GM23338 (cell line): ENCODE measurements at regions not wholly inside any gene's neighbourhood (a gene's known extent, or its start where the extent isn't known, plus 50 kb on each side); places are given as distances from the start of the nearest gene placed in this dataset.

ENCODE experiments used
- ATAC-seq: fragments of 200-7000 bp; cut with Tn5 transposase; 3 replicates; pipeline ENCODE4 v1.9.1; 2020
- DNase-seq: peaks from one replicate; pipeline ENCODE4 v3.0.0-alpha.2; 2015; ENCODE audit warnings: low spot score
- H2AFZ ChIP-seq: fragments of 200-600 bp; sonication (generic); 2 replicates; pipeline ENCODE4 v1.8.0; 2016; ENCODE audit warnings: antibody characterized with exemption, mild to moderate bottlenecking, moderate library complexity
- H3F3A ChIP-seq: fragments of 200-600 bp; sonication (generic); replicated peaks from 2 replicates; pipeline ENCODE4 v1.8.0; 2017; ENCODE audit warnings: antibody characterized with exemption, mixed run types, low read depth
- H3K27ac ChIP-seq: fragments of 200-600 bp; sonication (generic); 2 replicates; pipeline ENCODE4 v1.6.1; 2016; ENCODE audit warnings: low read depth
- H3K27me3 ChIP-seq: fragments of 200-600 bp; sonication (generic); 2 replicates; pipeline ENCODE4 v1.8.0; 2016; ENCODE audit warnings: mild to moderate bottlenecking, mixed run types, moderate library complexity; ENCODE audit not compliant: insufficient read depth
- H3K36me3 ChIP-seq: fragments of 200-600 bp; sonication (generic); 2 replicates; pipeline ENCODE4 v1.8.0; 2016; ENCODE audit warnings: mild to moderate bottlenecking; ENCODE audit not compliant: insufficient read depth
- H3K4me1 ChIP-seq: fragments of 200-600 bp; sonication (generic); 2 replicates; pipeline ENCODE4 v1.8.0; 2016; ENCODE audit warnings: mild to moderate bottlenecking, moderate library complexity; ENCODE audit not compliant: insufficient read depth
- H3K4me2 ChIP-seq: fragments of 200-600 bp; sonication (generic); 2 replicates; pipeline ENCODE4 v1.7.1; 2017; ENCODE audit warnings: mixed run types
- H3K4me3 ChIP-seq: fragments of 200-600 bp; sonication (generic); 2 replicates; pipeline ENCODE4 v1.6.1; 2016; ENCODE audit warnings: mixed run types
- H3K79me2 ChIP-seq: fragments of 200-600 bp; sonication (generic); replicated peaks from 2 replicates; pipeline ENCODE4 v1.8.0; 2017; ENCODE audit warnings: mild to moderate bottlenecking; ENCODE audit not compliant: insufficient read depth
- H3K9me2 ChIP-seq: fragments of 200-600 bp; sonication (generic); 2 replicates; pipeline ENCODE4 v1.8.0; 2017; ENCODE audit not compliant: insufficient read depth
- H4K20me1 ChIP-seq: fragments of 200-600 bp; sonication (generic); replicated peaks from 2 replicates; pipeline ENCODE4 v1.8.0; 2017; ENCODE audit warnings: mild to moderate bottlenecking; ENCODE audit not compliant: insufficient read depth
- H3K27ac Mint-ChIP-seq: 2 replicates; pipeline ENCODE4 v1.8.0; 2020; ENCODE audit warnings: inconsistent platforms, mild to moderate bottlenecking, moderate library complexity, mixed read lengths
- H3K27me3 Mint-ChIP-seq: 3 replicates; pipeline ENCODE4 v1.8.0; 2022; ENCODE audit warnings: low read depth, mild to moderate bottlenecking, moderate library complexity, mixed read lengths, inconsistent platforms; ENCODE audit not compliant: insufficient read depth, poor library complexity
- H3K36me3 Mint-ChIP-seq: 3 replicates; pipeline ENCODE4 v1.8.0; 2021; ENCODE audit warnings: low read depth, mild to moderate bottlenecking, inconsistent platforms, moderate library complexity, mixed read lengths
- H3K4me1 Mint-ChIP-seq: 3 replicates; pipeline ENCODE4 v1.8.0; 2020; ENCODE audit warnings: mild to moderate bottlenecking, inconsistent platforms, mixed read lengths
- H3K4me3 Mint-ChIP-seq: 3 replicates; pipeline ENCODE4 v1.8.0; 2021; ENCODE audit warnings: moderate library complexity, mild to moderate bottlenecking, inconsistent platforms, mixed read lengths
- H3K9me3 Mint-ChIP-seq: 3 replicates; pipeline ENCODE4 v1.8.0; 2020; ENCODE audit warnings: moderate library complexity, mild to moderate bottlenecking, inconsistent platforms, mixed read lengths
- CREB1 ChIP-seq: fragments of 250-450 bp; sonication (Bioruptor Pico); IDR thresholded peaks from 2 replicates; pipeline ENCODE4 v1.5.0; 2020; ENCODE audit warnings: low read depth, mild to moderate bottlenecking, moderate library complexity
- CTCF ChIP-seq, 2 experiments: fragments of 200-600 bp in 1 of 2; sonication (generic) in 1 of 2; conservative IDR thresholded peaks; 2 replicates each; pipeline versions ENCODE4 v1.5.1 to v1.6.1; 2016 to 2017; ENCODE audit warnings: antibody characterized with exemption in 2 of 2, low read depth in 2 of 2, mild to moderate bottlenecking in 2 of 2, moderate library complexity in 1 of 2
- ETS1 ChIP-seq: IDR thresholded peaks from 2 replicates; pipeline ENCODE4 v1.6.1; 2016; ENCODE audit warnings: antibody characterized with exemption
- EZH2 ChIP-seq: fragments of 200-600 bp; sonication (generic); IDR thresholded peaks from one replicate; pipeline ENCODE4 v1.8.0; 2017; ENCODE audit warnings: antibody characterized with exemption, mild to moderate bottlenecking, low read depth; ENCODE audit not compliant: unreplicated experiment
- EZH2phosphoT487 ChIP-seq: fragments of 200-600 bp; sonication (generic); IDR thresholded peaks from one replicate; pipeline ENCODE4 v1.8.1; 2018; ENCODE audit warnings: antibody characterized with exemption; ENCODE audit not compliant: unreplicated experiment
- JUNB ChIP-seq: IDR thresholded peaks from one replicate; pipeline ENCODE4 v1.6.1; 2016; ENCODE audit warnings: antibody characterized with exemption; ENCODE audit not compliant: unreplicated experiment
- STAT1 ChIP-seq: IDR thresholded peaks from one replicate; pipeline ENCODE4 v1.6.1; 2016; ENCODE audit warnings: antibody characterized with exemption; ENCODE audit not compliant: unreplicated experiment
- ZNF114 ChIP-seq: fragments of 250-450 bp; sonication (Bioruptor Pico); IDR thresholded peaks from 2 replicates; pipeline ENCODE4 v1.5.0; 2020; ENCODE audit warnings: mild to moderate bottlenecking, moderate library complexity
- ZNF462 ChIP-seq: fragments of 250-450 bp; sonication (Bioruptor Pico); IDR thresholded peaks from 2 replicates; pipeline ENCODE4 v1.5.0; 2020; ENCODE audit warnings: mild to moderate bottlenecking, moderate library complexity

GRCh38 chr1:4402032-4402431, 252.4 kb upstream of the AJAP1 start (continued):
- TF ChIP-seq ZNF462 (CRISPR knock-in tag) (no peak), JUNB (no peak), EZH2 (no peak), ETS1 (no peak), EZH2phosphoT487 (no peak), STAT1 (no peak)

DNA sequence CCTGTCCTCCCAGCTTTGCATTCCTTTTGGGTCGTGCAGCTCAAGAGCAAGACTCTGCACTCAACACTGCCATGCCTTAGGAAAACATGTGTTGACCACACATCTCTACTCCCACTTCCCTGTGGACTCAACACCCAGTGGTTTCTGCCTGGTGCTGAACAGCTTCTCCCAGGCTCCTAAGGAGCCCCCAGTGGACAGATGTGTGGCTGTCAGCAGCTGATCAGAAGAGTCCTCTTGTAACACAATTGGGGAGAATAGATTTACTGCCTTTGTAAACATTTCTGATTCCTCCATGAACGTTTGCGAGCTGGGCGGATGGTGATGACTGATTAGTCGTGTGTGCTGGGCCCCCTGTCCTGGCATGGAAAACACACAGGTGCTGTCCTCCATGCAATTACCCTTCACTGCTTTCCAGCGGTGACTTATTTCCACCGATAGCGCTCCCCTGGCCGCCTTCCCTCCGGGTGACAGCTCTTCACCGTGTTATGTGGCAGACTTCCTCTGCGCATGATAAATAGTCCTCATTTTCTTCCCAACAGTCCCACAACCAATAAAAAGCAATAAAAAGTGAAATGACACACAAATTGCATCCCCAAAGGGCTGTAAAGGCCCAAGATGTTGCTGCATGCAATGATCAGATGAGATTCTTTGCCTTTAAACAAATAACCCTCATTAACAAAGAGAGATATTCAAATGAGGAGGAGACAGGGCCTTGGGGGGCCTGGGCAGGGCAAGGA, 249.4 kb upstream of the AJAP1 start:
- H3K4me1 ChIP-seq, result no peaks in the 10 kb centered on the region
- peaks cover 28% of the 10 kb centered on the region for H3K36me3 Mint-ChIP-seq
- no peaks in the 10 kb centered on the region for H4K20me1 ChIP-seq
- peaks cover 7% of the 10 kb centered on the region for H3K27me3 Mint-ChIP-seq
- H3K27me3 ChIP-seq, result no peaks in the 10 kb centered on the region
- H2AFZ ChIP-seq, result no peak overlapping the region
- H3K4me1 Mint-ChIP-seq, result no peaks in the 10 kb centered on the region
- no peak overlapping the region for H3K4me2 ChIP-seq
- H3K4me3 Mint-ChIP-seq, result no peak overlapping the region
- ATAC-seq (no peak), DNase-seq (no peak)
- H3K36me3 ChIP-seq, result no peaks in the 10 kb centered on the region; the same call in 1 of the 2 replicates
- no peaks in the 10 kb centered on the region for H3K79me2 ChIP-seq
- no peak overlapping the region for H3K4me3 ChIP-seq
- H3K27ac Mint-ChIP-seq, result no peak overlapping the region
- no peaks in the 10 kb centered on the region for H3K9me2 ChIP-seq
- peaks cover 97% of the 10 kb centered on the region for H3K9me3 Mint-ChIP-seq
- H3K27ac ChIP-seq, result no peak overlapping the region
- no peaks in the 10 kb centered on the region for H3F3A ChIP-seq
- no peak for TF ChIP-seq ZNF114 (CRISPR knock-in tag)
- TF ChIP-seq EZH2phosphoT487, result no peak
- no peak for TF ChIP-seq EZH2
- TF ChIP-seq CTCF (conservative IDR thresholded peaks at IDR 0.05; ENCODE audit: low read depth in 2 of 2), result no peak
- no peak for TF ChIP-seq CREB1
- TF ChIP-seq STAT1, result no peak
- TF ChIP-seq JUNB, result no peak
